ENCODE measurements at regions not wholly inside any gene's neighbourhood (a gene's known extent, or its start where the extent isn't known, plus 50 kb on each side); places are given as distances from the start of the nearest gene placed in this dataset.

DNA sequence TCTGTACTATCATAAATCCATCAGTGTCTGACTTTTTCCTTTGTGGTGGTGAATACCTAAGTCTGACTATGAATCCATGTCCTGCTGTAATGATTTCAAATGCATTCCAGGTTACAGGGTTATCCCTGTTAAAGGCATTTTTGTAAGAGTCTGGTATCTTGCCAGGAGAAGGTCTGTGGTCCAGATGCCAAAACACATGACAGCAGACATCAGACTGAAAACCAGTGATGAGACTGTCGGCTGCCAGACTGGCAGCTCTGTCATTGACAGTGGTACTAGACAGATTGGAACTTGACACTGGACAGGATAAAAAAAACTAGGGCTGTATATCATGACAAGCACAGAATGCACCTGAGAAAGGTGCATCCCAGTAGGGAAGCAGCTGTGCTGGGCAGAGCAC is 301.8 kb upstream of the FAT3 start:
- TF ChIP-seq POLR2A (IDR thresholded peaks at IDR 0.05; ENCODE audit: low read depth) (no peak), EP300 (IDR thresholded peaks at IDR 0.05) (no peak), POLR2AphosphoS5 (IDR thresholded peaks at IDR 0.05) (no peak)
- TF ChIP-seq, protein P1, sequence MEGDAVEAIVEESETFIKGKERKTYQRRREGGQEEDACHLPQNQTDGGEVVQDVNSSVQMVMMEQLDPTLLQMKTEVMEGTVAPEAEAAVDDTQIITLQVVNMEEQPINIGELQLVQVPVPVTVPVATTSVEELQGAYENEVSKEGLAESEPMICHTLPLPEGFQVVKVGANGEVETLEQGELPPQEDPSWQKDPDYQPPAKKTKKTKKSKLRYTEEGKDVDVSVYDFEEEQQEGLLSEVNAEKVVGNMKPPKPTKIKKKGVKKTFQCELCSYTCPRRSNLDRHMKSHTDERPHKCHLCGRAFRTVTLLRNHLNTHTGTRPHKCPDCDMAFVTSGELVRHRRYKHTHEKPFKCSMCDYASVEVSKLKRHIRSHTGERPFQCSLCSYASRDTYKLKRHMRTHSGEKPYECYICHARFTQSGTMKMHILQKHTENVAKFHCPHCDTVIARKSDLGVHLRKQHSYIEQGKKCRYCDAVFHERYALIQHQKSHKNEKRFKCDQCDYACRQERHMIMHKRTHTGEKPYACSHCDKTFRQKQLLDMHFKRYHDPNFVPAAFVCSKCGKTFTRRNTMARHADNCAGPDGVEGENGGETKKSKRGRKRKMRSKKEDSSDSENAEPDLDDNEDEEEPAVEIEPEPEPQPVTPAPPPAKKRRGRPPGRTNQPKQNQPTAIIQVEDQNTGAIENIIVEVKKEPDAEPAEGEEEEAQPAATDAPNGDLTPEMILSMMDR (IDR thresholded peaks at IDR 0.05) = no peak
